ENCODE measurements at regions not wholly inside any gene's neighbourhood (a gene's known extent, or its start where the extent isn't known, plus 50 kb on each side); places are given as distances from the start of the nearest gene placed in this dataset.
A peak's percentile ranks its signal among the peaks of the same experiment; 100 is the strongest.
"Not testable (repeated sequence)": the region's sequence is repeated elsewhere in the genome, so short reads cannot be mapped to it uniquely, and the experiment has no call there.

DNA sequence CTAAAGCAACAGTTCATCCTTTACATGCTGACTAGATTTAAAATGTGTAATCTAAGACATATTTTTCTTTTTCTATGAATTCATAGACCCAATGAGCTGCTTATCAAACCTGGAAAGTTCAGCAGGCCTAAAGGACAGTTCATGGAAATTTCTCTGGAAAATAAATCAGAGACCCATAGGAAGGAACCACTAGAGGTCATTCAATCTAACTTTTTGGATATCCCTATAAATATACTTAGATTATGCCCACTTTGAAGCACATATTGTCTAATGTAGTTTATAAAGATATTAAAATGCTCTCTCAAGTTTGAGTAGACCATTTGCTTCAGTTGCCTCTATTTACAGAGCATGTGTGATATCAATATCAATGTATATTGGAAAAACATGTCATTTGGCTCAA lies 473.0 kb downstream of the FAT4 start:
- DNase-seq (ENCODE audit: insufficient read length, low spot score) (no peak), FAIRE-seq (no peak)

DNA sequence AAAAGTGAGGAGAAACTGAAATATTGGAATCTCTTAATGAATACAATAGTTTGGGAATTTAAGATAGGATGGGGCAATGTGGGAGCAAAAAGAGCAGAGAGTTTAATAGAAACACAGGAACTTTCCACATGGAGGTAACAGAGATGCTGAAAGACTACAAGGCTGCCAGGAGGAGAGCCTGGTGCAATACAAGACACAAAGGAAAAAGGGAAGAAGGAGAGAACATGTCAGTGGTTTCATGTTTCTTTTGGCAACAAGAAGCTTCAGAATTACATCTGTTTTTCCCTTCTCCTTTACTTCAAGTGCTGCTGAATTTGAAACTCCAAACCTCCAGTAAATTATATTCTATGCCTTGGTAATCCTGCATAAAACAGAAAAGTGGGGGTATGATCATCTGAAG lies 474.3 kb downstream of the FAT4 start:
- FAIRE-seq (no peak), DNase-seq (ENCODE audit: insufficient read length, low spot score) (no peak)

- FAIRE-seq (no peak), DNase-seq (ENCODE audit: insufficient read length, low spot score) (no peak)
Observed at GRCh38 chr4:125791896-125792295, 477.1 kb downstream of the FAT4 start.

GRCh38 chr4:125794989-125795388 lies 480.2 kb downstream of the FAT4 start:
- DNase-seq (ENCODE audit: insufficient read length, low spot score) (no peak), FAIRE-seq (no peak)

- FAIRE-seq (no peak), DNase-seq (ENCODE audit: insufficient read length, low spot score) (no peak)
Observed at GRCh38 chr4:125796138-125796537, 481.4 kb downstream of the FAT4 start.

DNA sequence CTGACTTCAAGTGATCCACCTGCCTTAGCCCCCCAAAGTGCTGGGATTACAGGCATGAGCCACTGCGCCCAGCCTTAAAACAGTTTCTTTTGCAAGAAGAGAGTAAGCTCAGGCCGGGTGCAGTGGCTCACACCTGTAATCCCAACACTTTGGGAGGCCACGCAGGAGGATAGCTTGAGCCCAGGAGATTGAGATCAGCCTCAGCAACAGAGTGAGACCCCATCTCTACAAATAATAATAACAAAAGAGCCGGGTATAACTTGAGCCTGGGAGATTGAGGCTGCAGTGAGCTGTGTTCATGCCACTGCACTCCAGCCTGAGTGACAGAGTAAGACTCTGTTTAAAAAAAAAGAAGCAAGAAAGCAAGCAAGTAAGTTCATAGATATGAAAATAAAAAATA lies 482.9 kb downstream of the FAT4 start:
- not testable (repeated sequence) for DNase-seq (ENCODE audit: insufficient read length, low spot score); FAIRE-seq

DNA sequence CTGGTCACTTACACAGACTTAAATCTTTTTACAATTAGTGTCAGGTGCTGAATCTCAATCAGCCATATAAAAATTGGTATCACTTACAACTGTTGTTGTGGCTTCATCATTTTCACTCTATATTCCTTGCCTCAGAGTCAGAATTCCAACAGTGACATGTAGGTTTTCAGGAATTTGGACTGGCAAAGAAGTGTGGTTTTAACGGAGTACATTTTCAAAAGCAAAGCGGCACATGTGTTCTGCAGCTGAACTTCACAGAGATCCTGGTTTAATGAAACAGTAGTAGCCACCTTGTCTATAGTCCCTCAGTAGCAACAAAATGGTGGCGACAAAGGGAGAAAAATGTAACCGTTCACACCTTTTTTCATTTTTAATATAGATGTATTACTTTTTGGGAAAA lies 486.6 kb downstream of the FAT4 start:
- no peak for FAIRE-seq

DNA sequence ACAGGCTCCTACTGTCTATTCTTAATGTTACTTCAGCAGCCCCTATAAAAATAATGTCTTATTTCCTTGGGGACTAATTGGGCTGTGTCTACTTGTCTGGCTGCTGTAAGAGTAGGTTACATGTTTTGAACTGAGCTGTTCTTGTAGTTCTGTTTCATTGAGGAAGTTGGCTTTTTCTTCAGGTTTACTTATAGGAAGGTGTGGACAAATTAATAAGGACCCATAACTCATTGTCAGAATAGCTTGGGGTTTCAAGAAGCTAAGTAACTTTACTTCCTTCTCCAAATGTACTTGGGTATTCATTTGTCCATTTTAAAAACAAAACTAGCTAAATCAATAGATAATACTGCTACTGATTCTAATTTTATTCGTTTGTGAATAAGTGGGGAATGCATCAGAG lies 487.2 kb downstream of the FAT4 start:
- no peak for FAIRE-seq

More for the DNA sequence above, 486.6 kb downstream of the FAT4 start:
- no peak for DNase-seq (ENCODE audit: insufficient read length, low spot score)

DNA sequence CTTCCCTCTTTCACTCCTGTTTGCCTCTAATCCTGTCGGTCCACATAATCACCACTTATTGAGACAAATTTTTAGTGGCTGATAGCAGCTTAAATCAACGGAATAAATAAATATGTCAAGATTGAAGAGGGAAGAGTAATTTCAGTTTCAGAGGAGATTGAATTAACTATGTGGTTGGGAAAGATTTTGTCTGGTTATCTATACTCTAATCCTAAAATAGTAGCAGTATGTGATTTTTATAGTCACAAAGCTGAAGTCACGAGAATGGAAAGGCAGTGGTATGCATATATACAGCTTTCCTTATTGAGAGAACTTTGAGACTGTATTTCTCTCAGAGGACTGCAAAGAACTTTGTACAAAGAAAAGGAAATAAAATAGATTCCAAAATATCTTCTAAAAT lies 493.3 kb downstream of the FAT4 start:
- no peak for DNase-seq (ENCODE audit: insufficient read length, low spot score)
- FAIRE-seq = no peak

More for the DNA sequence above, 487.2 kb downstream of the FAT4 start:
- DNase-seq (ENCODE audit: insufficient read length, low spot score) = no peak

- no peak for DNase-seq (ENCODE audit: insufficient read length, low spot score)
- FAIRE-seq = no peak
Observed at GRCh38 chr4:125808570-125808969, 493.8 kb downstream of the FAT4 start.

GRCh38 chr4:125811892-125812291 lies 497.1 kb downstream of the FAT4 start:
- DNase-seq (ENCODE audit: insufficient read length, low spot score) = no peak
- no peak for FAIRE-seq

DNA sequence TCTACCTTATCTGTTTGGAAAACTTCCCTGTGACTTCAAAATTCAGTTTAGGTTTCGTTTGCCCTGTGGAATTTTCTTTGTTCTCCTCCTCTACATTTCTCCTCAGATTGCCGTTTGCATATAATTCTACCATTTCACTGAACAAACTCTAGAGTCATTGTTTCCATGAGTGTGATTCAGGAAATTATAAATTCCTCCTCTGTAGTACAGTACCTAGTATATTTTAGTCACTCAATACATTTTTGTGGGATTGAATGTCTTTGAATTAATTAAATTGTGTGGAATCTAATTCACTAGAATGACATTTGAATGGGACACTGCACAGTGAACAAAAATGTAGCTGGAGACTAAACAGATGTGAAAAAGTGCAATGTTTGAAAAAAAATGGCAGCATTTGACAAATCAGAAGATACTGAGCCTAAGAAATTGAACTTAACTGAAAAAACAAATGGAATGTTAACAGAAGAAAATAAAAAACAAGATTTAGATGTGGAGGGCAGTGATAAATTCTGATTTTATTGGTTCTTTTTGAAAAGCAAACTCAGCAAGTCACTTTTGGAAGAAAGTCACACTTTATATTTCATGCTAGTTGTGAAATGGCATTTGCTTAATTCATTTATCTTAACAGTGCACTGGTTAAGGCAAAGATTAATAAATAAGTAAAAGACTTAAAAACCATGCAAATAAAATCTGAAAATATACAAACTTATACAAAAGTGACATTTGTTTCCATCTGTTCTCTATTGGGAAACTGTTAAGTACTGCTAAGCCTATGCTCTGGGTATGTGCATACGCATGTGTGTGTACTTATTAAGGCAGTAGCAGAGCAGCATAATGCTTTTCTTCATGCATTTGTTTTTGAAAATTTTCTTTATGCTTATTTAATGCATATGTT lies 512.3 kb downstream of the FAT4 start:
- DNase-seq (ENCODE audit: insufficient read length, low spot score) = no peak
- no peak for FAIRE-seq

DNA sequence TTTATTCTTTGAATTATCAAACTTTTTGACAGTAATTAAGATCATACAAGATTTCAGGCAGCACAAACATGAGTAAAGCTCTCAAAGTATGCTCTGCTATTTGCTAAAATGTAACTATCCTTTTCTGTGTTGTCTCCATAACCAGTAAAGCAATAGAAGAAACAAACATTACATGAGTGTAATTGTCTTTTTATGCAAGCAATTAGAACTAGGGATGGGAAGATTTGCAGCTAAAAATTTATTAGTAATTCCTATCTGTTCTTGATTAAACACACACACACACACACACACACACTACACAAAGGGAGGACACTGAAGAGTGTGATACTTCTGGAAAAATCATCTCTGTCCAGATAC lies 512.9 kb downstream of the FAT4 start:
- no peak for FAIRE-seq
- DNase-seq (ENCODE audit: insufficient read length, low spot score) = no peak

GRCh38 chr4:125828346-125828745 lies 513.6 kb downstream of the FAT4 start:
- DNase-seq (ENCODE audit: insufficient read length, low spot score) (no peak), FAIRE-seq (no peak)

- FAIRE-seq (no peak), DNase-seq (ENCODE audit: insufficient read length, low spot score) (no peak)
Observed at GRCh38 chr4:125832161-125832560, 517.4 kb downstream of the FAT4 start.

DNA sequence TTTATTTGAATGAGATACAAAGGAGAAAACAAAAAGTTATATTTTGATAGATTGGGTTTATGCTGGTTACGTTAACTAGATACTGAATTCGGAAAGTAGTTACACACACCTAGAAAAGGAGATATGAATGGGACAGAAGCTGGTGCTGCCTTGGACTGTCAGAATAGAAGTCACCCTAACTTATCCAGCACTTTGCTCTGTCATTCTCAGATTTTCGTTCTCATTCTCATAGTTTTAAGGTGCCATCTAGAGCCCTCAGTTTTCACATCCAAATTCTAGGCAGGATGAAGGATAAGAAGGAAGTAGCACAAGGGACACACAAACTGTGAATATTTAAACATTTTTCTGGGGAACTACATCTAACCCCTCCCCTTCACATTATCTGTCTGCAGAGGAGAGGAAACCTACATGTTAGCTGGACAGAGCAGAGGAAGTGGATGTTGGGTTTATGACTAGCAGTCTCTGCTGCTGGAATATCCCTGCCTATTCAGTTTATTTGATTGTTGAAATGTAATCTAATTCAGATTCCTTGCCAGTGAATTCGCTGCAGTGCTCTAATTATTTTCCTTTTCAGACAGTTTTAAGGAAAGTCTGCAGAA lies 521.9 kb downstream of the FAT4 start:
- FAIRE-seq = no peak
- DNase-seq (ENCODE audit: insufficient read length, low spot score) = no peak

DNA sequence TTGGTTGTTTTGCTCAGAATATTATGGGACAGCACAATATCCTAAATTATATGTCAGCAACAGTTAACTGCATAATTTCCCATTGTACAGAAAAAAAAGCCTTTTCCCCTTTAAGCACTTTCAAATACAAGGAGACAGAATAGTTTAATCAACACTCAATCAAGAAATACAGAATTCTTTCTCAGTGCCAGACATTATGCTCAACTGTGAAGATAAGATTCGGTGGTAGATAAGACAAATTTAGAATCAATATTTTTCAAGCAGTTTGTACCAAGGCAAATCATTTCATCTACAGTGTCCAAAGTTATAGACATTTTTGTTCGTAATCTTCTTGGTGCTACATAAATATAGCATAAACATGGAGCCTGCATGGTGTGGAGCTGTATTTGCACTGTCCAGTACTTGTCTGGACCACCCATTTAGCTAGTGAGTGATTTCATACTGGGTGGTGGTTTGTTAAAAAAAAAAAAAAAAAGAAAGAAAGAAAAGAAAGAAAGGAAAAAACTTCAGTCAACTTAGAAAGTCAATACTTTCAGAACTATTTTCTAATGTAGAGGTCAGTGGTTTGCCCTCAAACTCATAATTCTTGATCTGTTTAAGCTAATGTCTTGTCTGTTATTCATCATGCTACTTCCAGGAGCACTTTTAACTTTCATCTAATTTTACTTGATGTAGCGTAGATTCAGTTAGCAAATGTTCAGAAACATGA lies 522.9 kb downstream of the FAT4 start:
- DNase-seq (ENCODE audit: insufficient read length, low spot score) (no peak), FAIRE-seq (no peak)

GRCh38 chr4:125838202-125838601 lies 523.4 kb downstream of the FAT4 start:
- FAIRE-seq = no peak

GRCh38 chr4:125838924-125839323 lies 524.2 kb downstream of the FAT4 start:
- FAIRE-seq (no peak), DNase-seq (ENCODE audit: insufficient read length, low spot score) (peak; percentile 5)

More at GRCh38 chr4:125838202-125838601, 523.4 kb downstream of the FAT4 start:
- no peak for DNase-seq (ENCODE audit: insufficient read length, low spot score)

DNA sequence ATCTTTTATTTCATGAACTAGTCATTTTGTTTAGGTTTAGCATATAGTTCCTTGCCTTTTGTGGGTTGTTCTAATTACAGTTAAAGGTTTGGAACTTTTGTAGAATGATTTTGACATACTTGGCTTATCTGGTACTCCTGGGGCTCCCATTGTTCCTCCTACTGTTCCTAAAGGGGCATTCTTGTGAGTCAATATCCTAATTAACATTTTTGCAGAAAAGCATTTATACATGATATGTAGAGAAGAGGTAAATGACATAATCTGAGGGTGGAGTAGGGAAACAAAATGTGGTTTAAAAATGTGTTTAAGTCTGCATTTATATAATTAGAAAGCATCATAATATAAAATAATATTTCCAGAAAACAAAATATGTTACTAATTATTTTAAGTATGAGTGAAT lies 529.2 kb downstream of the FAT4 start:
- no peak for FAIRE-seq

DNA sequence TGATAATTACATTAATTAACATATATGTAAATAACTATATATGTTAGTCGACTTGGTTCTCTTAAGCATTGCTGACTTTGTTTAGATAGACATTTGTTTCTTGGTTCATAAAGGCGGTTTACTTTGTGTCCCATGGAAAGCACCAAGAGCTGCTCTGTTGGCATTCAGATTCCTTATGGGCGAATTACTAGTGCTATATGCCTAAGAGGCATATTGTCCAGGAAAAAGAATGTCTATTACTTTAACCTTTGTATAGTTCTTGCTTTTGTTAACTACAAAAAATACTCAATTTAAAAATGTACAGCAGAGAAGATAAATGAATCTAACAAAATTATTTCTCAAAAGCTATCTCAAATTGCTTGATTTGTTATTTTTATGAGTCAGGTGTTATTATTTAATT lies 532.8 kb downstream of the FAT4 start:
- DNase-seq (ENCODE audit: insufficient read length, low spot score) = no peak
- FAIRE-seq = no peak

More for the DNA sequence above, 529.2 kb downstream of the FAT4 start:
- no peak for DNase-seq (ENCODE audit: insufficient read length, low spot score)

DNA sequence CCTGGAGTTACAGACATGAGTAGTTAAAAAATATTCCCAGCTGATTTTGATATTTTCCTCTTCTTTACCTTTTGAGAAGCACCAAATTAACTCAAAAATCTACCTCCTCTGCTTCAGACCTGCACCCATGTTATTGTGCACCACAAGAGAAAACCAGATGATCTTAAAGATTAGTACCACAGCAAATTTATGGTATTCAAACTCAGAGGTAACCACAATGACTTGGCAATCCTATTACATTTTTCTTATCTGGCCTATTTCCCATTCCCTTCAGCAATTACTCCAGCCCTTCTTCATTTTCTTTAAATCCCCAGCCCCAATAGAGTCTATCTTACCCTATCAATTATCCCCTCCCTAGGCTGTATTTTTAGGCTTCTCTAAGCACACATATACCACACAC lies 535.1 kb downstream of the FAT4 start:
- FAIRE-seq = no peak
- DNase-seq (ENCODE audit: insufficient read length, low spot score) = peak; percentile 15

All from HTR-8/SVneo (cell line).